CD14-positive monocyte (primary cell): ENCODE measurements at regions not wholly inside any gene's neighbourhood (a gene's known extent, or its start where the extent isn't known, plus 50 kb on each side); places are given as distances from the start of the nearest gene placed in this dataset.
"Not testable (repeated sequence)": the region's sequence is repeated elsewhere in the genome, so short reads cannot be mapped to it uniquely, and the experiment has no call there.

Experiments
- DNase-seq, 3 donors: peaks; one replicate each; pipeline ENCODE4 v3.0.0-alpha.2; 2011 to 2022
- H2AFZ ChIP-seq: 2 replicates; pipeline ENCODE4 v1.6.0; 2012; ENCODE audit warnings: mild to moderate bottlenecking, low read depth, low read length, inconsistent platforms; ENCODE audit not compliant: insufficient read depth, poor library complexity, severe bottlenecking
- H3K27ac ChIP-seq, 2 donors: 1 replicate in 1 of 2; 2 replicates in 1 of 2; pipeline ENCODE4 v1.5.1; 2012 to 2013; ENCODE audit warnings: low read length in 2 of 2, control low read depth in 1 of 2, inconsistent platforms in 1 of 2, low read depth in 1 of 2, mild to moderate bottlenecking in 1 of 2
- H3K27me3 ChIP-seq, 2 donors: one replicate each; pipeline versions ENCODE4 v1.6.0 to v1.6.1; 2011 to 2013; ENCODE audit warnings: low read length in 2 of 2; ENCODE audit not compliant: control insufficient read depth in 2 of 2, insufficient read depth in 2 of 2
- H3K36me3 ChIP-seq, 2 donors: replicated peaks in 1 of 2; 1 replicate in 1 of 2; 2 replicates in 1 of 2; pipeline versions ENCODE4 v1.5.1 to v1.6.1; 2012 to 2013; ENCODE audit warnings: low read length in 2 of 2, control low read depth in 1 of 2, inconsistent platforms in 1 of 2, mild to moderate bottlenecking in 1 of 2; ENCODE audit not compliant: insufficient read depth in 2 of 2, control insufficient read depth in 1 of 2
- H3K4me1 ChIP-seq, 2 donors: 1 replicate in 1 of 2; 2 replicates in 1 of 2; pipeline versions ENCODE4 v1.5.1 to v1.6.1; 2012 to 2013; ENCODE audit warnings: low read length in 2 of 2, control low read depth in 1 of 2, inconsistent platforms in 1 of 2, mild to moderate bottlenecking in 1 of 2, moderate library complexity in 1 of 2; ENCODE audit not compliant: insufficient read depth in 2 of 2, control insufficient read depth in 1 of 2
- H3K4me2 ChIP-seq: replicated peaks from 2 replicates; pipeline ENCODE3; 2012; ENCODE audit warnings: low read length, moderate library complexity, mild to moderate bottlenecking; ENCODE audit not compliant: poor library complexity, severe bottlenecking; ENCODE audit errors: extremely low read depth
- H3K4me3 ChIP-seq, 3 experiments: fragments of 200-600 bp in 1 of 3; sonication (generic) in 1 of 3; replicated peaks in 1 of 3; 1 replicate in 2 of 3; 2 replicates in 1 of 3; pipeline ENCODE4 v1.5.1; 2011 to 2013; ENCODE audit warnings: low read length in 3 of 3, mild to moderate bottlenecking in 3 of 3, control low read depth in 2 of 3, low read depth in 2 of 3, inconsistent platforms in 1 of 3, moderate library complexity in 1 of 3
- H3K79me2 ChIP-seq: 2 replicates; pipeline ENCODE4 v1.6.0; 2012; ENCODE audit warnings: mild to moderate bottlenecking, control low read depth, inconsistent platforms, low read length, moderate library complexity; ENCODE audit not compliant: insufficient read depth
- H3K9ac ChIP-seq: 2 replicates; pipeline ENCODE4 v1.6.0; 2017; ENCODE audit warnings: low read length, mild to moderate bottlenecking; ENCODE audit not compliant: insufficient read depth, poor library complexity, severe bottlenecking
- H3K9me3 ChIP-seq, 2 donors: replicated peaks in 1 of 2; 1 replicate in 1 of 2; 2 replicates in 1 of 2; pipeline versions ENCODE4 v1.5.1 to v1.6.1; 2012 to 2013; ENCODE audit warnings: low read length in 2 of 2, control low read depth in 1 of 2; ENCODE audit not compliant: control insufficient read depth in 1 of 2, insufficient read depth in 1 of 2
- H4K20me1 ChIP-seq: 2 replicates; pipeline ENCODE4 v1.6.0; 2012; ENCODE audit warnings: mild to moderate bottlenecking, low read length, control low read depth, moderate library complexity; ENCODE audit not compliant: insufficient read depth
- H3K27ac Mint-ChIP-seq, 7 donors: one replicate each; pipeline ENCODE4 v1.8.0; 2020; ENCODE audit warnings: mild to moderate bottlenecking in 7 of 7, mixed read lengths in 7 of 7, moderate library complexity in 6 of 7, inconsistent platforms in 2 of 7
- H3K27me3 Mint-ChIP-seq, 3 donors: one replicate each; pipeline ENCODE4 v1.8.0; 2021 to 2022; ENCODE audit warnings: low read depth in 3 of 3, mild to moderate bottlenecking in 3 of 3, mixed read lengths in 3 of 3, moderate library complexity in 3 of 3, inconsistent platforms in 1 of 3
- H3K36me3 Mint-ChIP-seq, 2 donors: one replicate each; pipeline ENCODE4 v1.8.0; 2020; ENCODE audit warnings: mixed read lengths in 2 of 2, inconsistent platforms in 1 of 2, mild to moderate bottlenecking in 1 of 2
- H3K4me1 Mint-ChIP-seq: one replicate; pipeline ENCODE4 v1.8.0; 2020; ENCODE audit warnings: mild to moderate bottlenecking, mixed read lengths
- H3K4me3 Mint-ChIP-seq, 2 donors: one replicate each; pipeline ENCODE4 v1.8.0; 2020; ENCODE audit warnings: mild to moderate bottlenecking in 2 of 2, mixed read lengths in 2 of 2, moderate library complexity in 1 of 2
- H3K9me3 Mint-ChIP-seq, 7 donors: one replicate each; pipeline ENCODE4 v1.8.0; 2020 to 2022; ENCODE audit warnings: mixed read lengths in 7 of 7, mild to moderate bottlenecking in 6 of 7, moderate library complexity in 6 of 7, inconsistent platforms in 2 of 7
- WGBS: methylation state at CpG from one replicate; pipeline ENCODE4 v1.1.5; 2013; ENCODE audit warnings: missing lambda C conversion rate; ENCODE audit not compliant: insufficient coverage; 5-methylcytosine and 5-hydroxymethylcytosine counted together
- intact Hi-C, 2 donors: fragments of 100-400 bp; cut with micrococcal nuclease; formaldehyde crosslinking; loops; one replicate each; pipeline versions ENCODE4 v1.15.0 to v1.15.1; 2023
- TF ChIP-seq, protein P1 (sequence below): fragments of 200-600 bp; IDR thresholded peaks from one replicate; pipeline ENCODE4 v1.8.0; 2022; ENCODE audit warnings: antibody characterized with exemption, mild to moderate bottlenecking

DNA sequence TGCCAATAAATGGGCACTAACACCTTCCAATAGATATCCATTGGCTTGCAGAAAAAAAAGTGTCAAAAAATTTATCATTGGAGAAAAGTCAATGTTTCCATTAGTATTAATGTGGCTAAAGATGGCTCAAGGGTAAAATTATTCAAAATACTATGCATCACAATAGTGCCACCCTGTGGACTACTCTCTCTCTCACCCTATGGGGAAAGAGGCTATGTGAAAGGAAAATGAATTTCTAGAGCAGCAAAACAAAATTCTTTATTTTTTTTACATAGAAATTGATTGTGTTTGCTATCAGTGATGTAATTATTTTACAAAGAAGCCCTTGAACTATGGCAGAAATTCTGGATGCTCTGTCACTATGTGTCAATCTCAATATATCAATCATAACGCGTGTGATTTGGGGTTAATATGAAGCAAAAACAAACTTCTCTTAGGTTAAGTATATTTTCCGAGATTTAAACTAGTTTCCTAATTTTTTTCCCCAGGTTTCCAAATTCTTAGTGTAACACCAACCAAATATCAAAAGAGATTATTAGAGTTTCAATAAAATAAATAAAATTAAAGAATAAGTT, 193.9 kb downstream of the USP22 start:
- H3K4me2 ChIP-seq, H3K9me3 ChIP-seq, intact Hi-C loops, H2AFZ ChIP-seq, H3K79me2 ChIP-seq, H3K9ac ChIP-seq, H3K27ac ChIP-seq, H3K4me3 ChIP-seq, DNase-seq, H3K9me3 Mint-ChIP-seq, H3K4me3 Mint-ChIP-seq, H3K36me3 ChIP-seq, H3K27ac Mint-ChIP-seq, H4K20me1 ChIP-seq, H3K36me3 Mint-ChIP-seq: not testable (repeated sequence)
- peaks cover 12 to 22% of the 10 kb centered on the region in 2 donors for H3K27me3 ChIP-seq
- Mint-ChIP-seq H3K4me1 (peaks cover 12% of the 10 kb centered on the region), H3K27me3 (peaks cover 17 to 44% (median 27%) of the 10 kb centered on the region in 3 donors)
- TF ChIP-seq, protein P1, sequence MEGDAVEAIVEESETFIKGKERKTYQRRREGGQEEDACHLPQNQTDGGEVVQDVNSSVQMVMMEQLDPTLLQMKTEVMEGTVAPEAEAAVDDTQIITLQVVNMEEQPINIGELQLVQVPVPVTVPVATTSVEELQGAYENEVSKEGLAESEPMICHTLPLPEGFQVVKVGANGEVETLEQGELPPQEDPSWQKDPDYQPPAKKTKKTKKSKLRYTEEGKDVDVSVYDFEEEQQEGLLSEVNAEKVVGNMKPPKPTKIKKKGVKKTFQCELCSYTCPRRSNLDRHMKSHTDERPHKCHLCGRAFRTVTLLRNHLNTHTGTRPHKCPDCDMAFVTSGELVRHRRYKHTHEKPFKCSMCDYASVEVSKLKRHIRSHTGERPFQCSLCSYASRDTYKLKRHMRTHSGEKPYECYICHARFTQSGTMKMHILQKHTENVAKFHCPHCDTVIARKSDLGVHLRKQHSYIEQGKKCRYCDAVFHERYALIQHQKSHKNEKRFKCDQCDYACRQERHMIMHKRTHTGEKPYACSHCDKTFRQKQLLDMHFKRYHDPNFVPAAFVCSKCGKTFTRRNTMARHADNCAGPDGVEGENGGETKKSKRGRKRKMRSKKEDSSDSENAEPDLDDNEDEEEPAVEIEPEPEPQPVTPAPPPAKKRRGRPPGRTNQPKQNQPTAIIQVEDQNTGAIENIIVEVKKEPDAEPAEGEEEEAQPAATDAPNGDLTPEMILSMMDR: peak; percentile 55
- no CpG with 5 or more reads among the region's 3 CpGs for WGBS
- H3K4me1 ChIP-seq: peaks cover 0 to 11% of the 10 kb centered on the region in 2 donors

DNA sequence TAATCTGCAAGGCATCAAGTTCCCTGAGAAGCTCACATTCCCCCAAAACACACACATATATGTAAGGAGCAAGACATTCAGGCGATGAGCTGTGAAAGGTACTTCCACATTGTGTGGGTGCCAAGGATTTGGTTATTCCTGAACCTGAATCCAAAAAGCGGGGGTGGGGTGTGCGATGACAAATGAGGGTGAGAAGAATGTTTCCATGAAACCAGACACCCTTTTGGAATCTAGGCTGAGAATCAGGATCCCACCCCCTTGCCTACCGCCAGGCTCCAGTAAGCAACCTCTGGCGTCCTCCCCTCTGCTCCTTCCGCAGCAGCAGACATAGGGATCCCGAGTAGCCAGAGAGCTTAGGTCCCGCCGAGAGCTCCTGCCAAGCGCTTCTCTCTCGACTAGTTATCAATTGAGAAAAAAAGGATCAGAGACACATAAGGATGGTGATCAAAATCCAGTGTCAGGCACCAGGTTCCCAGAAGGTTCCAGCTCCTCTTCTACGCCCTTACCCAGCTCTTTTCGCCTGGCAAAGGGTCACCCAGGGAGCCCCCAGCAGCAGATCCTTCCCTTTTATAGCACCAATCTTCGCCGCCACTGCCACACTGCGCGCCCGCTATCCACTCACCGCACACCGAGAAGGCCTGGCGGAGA, 191.1 kb downstream of the USP22 start:
- H3K4me2 ChIP-seq: peak overlapping the region; percentile 29

More for the DNA sequence above, 191.1 kb downstream of the USP22 start:
- H3K27ac Mint-ChIP-seq, H3K27ac ChIP-seq, H3K9me3 ChIP-seq, intact Hi-C loops, H3K36me3 Mint-ChIP-seq, H3K36me3 ChIP-seq, H4K20me1 ChIP-seq, H3K9ac ChIP-seq, DNase-seq, H3K79me2 ChIP-seq, H3K9me3 Mint-ChIP-seq: not testable (repeated sequence)
- peaks cover 16 to 36% (median 20%) of the 10 kb centered on the region in 3 donors for H3K27me3 Mint-ChIP-seq
- H3K4me1 Mint-ChIP-seq: peaks cover 12% of the 10 kb centered on the region
- H3K4me3 Mint-ChIP-seq: peak overlapping the region; percentile 53 to 90
- peak overlapping the region; percentile 50 for H2AFZ ChIP-seq
- peaks cover 0 to 11% of the 10 kb centered on the region in 2 donors for H3K4me1 ChIP-seq
- WGBS: 15% methylated on average over 4 of the region's 21 CpGs
- H3K27me3 ChIP-seq: peaks cover 5 to 19% of the 10 kb centered on the region in 2 donors
- peak overlapping the region in 1 of 3 experiments; percentile 56 for H3K4me3 ChIP-seq
